Gastrocnemius medialis (tissue), 4 donors: ENCODE measurements at regions not wholly inside any gene's neighbourhood (a gene's known extent, or its start where the extent isn't known, plus 50 kb on each side); places are given as distances from the start of the nearest gene placed in this dataset.

Experiments
- POLR2A ChIP-seq, 2 donors: fragments of 450-650 bp; IDR thresholded peaks; one replicate each; pipeline ENCODE4 v1.6.1; 2017; ENCODE audit warnings: antibody characterized with exemption in 2 of 2, mild to moderate bottlenecking in 2 of 2, moderate library complexity in 2 of 2
- TF ChIP-seq, protein P1 (sequence below), 5 experiments: fragments of 450-650 bp in 3 of 5; fragments of 200-600 bp in 2 of 5; sonication (generic) in 2 of 5; IDR thresholded peaks in 4 of 5; conservative IDR thresholded peaks in 1 of 5; 1 replicate in 4 of 5; 2 replicates in 1 of 5; pipeline ENCODE4 v1.5.1; 2016 to 2019; ENCODE audit warnings: antibody characterized with exemption in 5 of 5, mild to moderate bottlenecking in 3 of 5, moderate library complexity in 3 of 5

DNA sequence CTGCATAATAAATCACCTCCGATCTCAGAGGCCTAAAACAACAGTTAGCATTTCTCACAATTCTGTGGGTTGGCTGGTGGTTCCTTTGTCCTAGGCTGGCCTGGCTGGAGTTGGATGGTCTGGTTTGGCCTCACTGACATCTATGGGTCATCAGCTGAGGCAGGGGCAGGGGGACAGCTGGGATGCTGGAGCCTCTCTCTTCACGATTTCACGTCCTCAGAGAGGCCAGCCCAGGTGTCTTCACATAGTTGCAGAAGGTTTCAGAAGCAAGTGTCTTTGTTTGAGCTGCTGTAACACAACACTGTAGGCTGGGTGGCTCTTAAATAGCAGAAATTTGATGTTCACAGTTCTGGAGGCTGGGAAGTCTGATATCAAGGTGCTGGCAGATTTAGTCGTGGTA is 155.5 kb upstream of the CACNA1E start:
- TF ChIP-seq, protein P1, sequence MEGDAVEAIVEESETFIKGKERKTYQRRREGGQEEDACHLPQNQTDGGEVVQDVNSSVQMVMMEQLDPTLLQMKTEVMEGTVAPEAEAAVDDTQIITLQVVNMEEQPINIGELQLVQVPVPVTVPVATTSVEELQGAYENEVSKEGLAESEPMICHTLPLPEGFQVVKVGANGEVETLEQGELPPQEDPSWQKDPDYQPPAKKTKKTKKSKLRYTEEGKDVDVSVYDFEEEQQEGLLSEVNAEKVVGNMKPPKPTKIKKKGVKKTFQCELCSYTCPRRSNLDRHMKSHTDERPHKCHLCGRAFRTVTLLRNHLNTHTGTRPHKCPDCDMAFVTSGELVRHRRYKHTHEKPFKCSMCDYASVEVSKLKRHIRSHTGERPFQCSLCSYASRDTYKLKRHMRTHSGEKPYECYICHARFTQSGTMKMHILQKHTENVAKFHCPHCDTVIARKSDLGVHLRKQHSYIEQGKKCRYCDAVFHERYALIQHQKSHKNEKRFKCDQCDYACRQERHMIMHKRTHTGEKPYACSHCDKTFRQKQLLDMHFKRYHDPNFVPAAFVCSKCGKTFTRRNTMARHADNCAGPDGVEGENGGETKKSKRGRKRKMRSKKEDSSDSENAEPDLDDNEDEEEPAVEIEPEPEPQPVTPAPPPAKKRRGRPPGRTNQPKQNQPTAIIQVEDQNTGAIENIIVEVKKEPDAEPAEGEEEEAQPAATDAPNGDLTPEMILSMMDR (IDR thresholded peaks at IDR 0.05 in 4 of 5, conservative IDR thresholded peaks at IDR 0.05 in 1 of 5), result no peak
- TF ChIP-seq POLR2A (IDR thresholded peaks at IDR 0.05), result no peak
